HG03469 (cell line): ENCODE measurements at regions not wholly inside any gene's neighbourhood (a gene's known extent, or its start where the extent isn't known, plus 50 kb on each side); places are given as distances from the start of the nearest gene placed in this dataset.
"Not testable (repeated sequence)": the region's sequence is repeated elsewhere in the genome, so short reads cannot be mapped to it uniquely, and the experiment has no call there.

Experiments used
- ATAC-seq: cut with Tn5 transposase; IDR thresholded peaks from one replicate; pipeline ENCODE4 v1.9.1; 2021; ENCODE audit warnings: mild to moderate bottlenecking, moderate library complexity, moderate number of reproducible peaks; ENCODE audit not compliant: unreplicated experiment

GRCh38 chr2:39875914-39876267 lies 96.8 kb upstream of the THUMPD2 start:
- no peak for ATAC-seq

- no peak for ATAC-seq
Observed at GRCh38 chr2:39875182-39875913, 96.3 kb upstream of the THUMPD2 start.

- no peak for ATAC-seq
Observed at GRCh38 chr2:39874236-39874635, 95.2 kb upstream of the THUMPD2 start.

- no peak for ATAC-seq
Observed at GRCh38 chr2:39873586-39873985, 94.5 kb upstream of the THUMPD2 start.

- ATAC-seq: no peak
Observed at GRCh38 chr2:39872748-39873147, 93.7 kb upstream of the THUMPD2 start.

- ATAC-seq: no peak
Observed at GRCh38 chr2:39871291-39871761, 92.3 kb upstream of the THUMPD2 start.

- ATAC-seq: no peak
Observed at GRCh38 chr2:39870871-39871270, 91.8 kb upstream of the THUMPD2 start.

GRCh38 chr2:39867268-39867667 lies 88.2 kb upstream of the THUMPD2 start:
- ATAC-seq: no peak

GRCh38 chr2:39865751-39866150 lies 86.7 kb upstream of the THUMPD2 start:
- no peak for ATAC-seq

GRCh38 chr2:39863672-39864071 lies 84.6 kb upstream of the THUMPD2 start:
- not testable (repeated sequence) for ATAC-seq

- no peak for ATAC-seq
Observed at GRCh38 chr2:39860538-39860937, 81.5 kb upstream of the THUMPD2 start.

GRCh38 chr2:39858677-39859076 lies 79.6 kb upstream of the THUMPD2 start:
- ATAC-seq: no peak

- ATAC-seq: no peak
Observed at GRCh38 chr2:39855856-39856255, 76.8 kb upstream of the THUMPD2 start.

GRCh38 chr2:39854771-39855170 lies 75.7 kb upstream of the THUMPD2 start:
- ATAC-seq: no peak

- no peak for ATAC-seq
Observed at GRCh38 chr2:39852831-39853230, 73.8 kb upstream of the THUMPD2 start.

- peak; percentile 93 for ATAC-seq
Observed at GRCh38 chr2:39851651-39852110, 72.6 kb upstream of the THUMPD2 start.

- ATAC-seq: no peak
Observed at GRCh38 chr2:39851251-39851650, 72.2 kb upstream of the THUMPD2 start.

GRCh38 chr2:39849982-39850526 lies 71.0 kb upstream of the THUMPD2 start:
- no peak for ATAC-seq

GRCh38 chr2:39849064-39849463 lies 70.0 kb upstream of the THUMPD2 start:
- ATAC-seq: no peak

- no peak for ATAC-seq
Observed at GRCh38 chr2:39845460-39846146, 66.5 kb upstream of the THUMPD2 start.

GRCh38 chr2:39839261-39839848 lies 60.3 kb upstream of the THUMPD2 start:
- no peak for ATAC-seq

GRCh38 chr2:39838589-39838988 lies 59.5 kb upstream of the THUMPD2 start:
- no peak for ATAC-seq
